Endothelial cell of umbilical vein (primary cell): ENCODE measurements at regions not wholly inside any gene's neighbourhood (a gene's known extent, or its start where the extent isn't known, plus 50 kb on each side); places are given as distances from the start of the nearest gene placed in this dataset.
A peak's percentile ranks its signal among the peaks of the same experiment; 100 is the strongest.

ENCODE experiments used
- BruUV-seq: library from RNA; stranded (reverse); fragments of 400-500 nt; replicated peaks from 2 replicates; lab custom pipeline; 2021; lab: Mats Ljungman, UMichigan
- CTCF ChIA-PET: fragments of 300-600, 350-600 bp; sonication (Branson Sonifier 250); formaldehyde crosslinking; loops from one replicate; lab custom pipeline; 2021; ENCODE audit warnings: antibody characterized with exemption, inconsistent platforms; lab: Charles Lee
- POLR2A ChIA-PET: fragments of 300-600, 350-600 bp; sonication (Branson Sonifier 250); formaldehyde crosslinking; loops from one replicate; lab custom pipeline; 2021; ENCODE audit warnings: antibody characterized with exemption, inconsistent platforms; lab: Charles Lee
- DNase-seq: peaks from one replicate; pipeline ENCODE4 v3.0.0-alpha.2; 2011; ENCODE audit warnings: low read depth, low spot score
- FAIRE-seq: peaks from 2 replicates; lab custom pipeline; 2011; peaks lifted over from hg19 to GRCh38; lab: Jason Lieb, UNC
- H2AFZ ChIP-seq: 2 replicates; pipeline ENCODE4 v1.6.0; 2012; ENCODE audit warnings: low read depth, low read length, control low read depth, inconsistent platforms
- H3K27ac ChIP-seq: 2 replicates; pipeline ENCODE4 v1.5.1; 2011; ENCODE audit warnings: low read depth, mild to moderate bottlenecking, control low read depth, low read length, moderate library complexity; ENCODE audit not compliant: insufficient read depth
- H3K27me3 ChIP-seq, 2 experiments: 2 replicates each; pipeline versions ENCODE4 v1.6.0 to v1.6.1; 2011; ENCODE audit warnings: low read length in 2 of 2, mixed read lengths in 1 of 2; ENCODE audit not compliant: control insufficient read depth in 2 of 2, insufficient read depth in 2 of 2
- H3K36me3 ChIP-seq, 2 experiments: 2 replicates in 1 of 2; 3 replicates in 1 of 2; pipeline ENCODE4 v1.5.1; 2011; ENCODE audit warnings: low read length in 2 of 2, mild to moderate bottlenecking in 1 of 2, moderate library complexity in 1 of 2; ENCODE audit not compliant: control insufficient read depth in 2 of 2, insufficient read depth in 2 of 2; ENCODE audit errors: extremely low read depth in 1 of 2
- H3K4me1 ChIP-seq: 3 replicates; pipeline ENCODE4 v1.5.1; 2011; ENCODE audit warnings: mild to moderate bottlenecking, low read length; ENCODE audit not compliant: control insufficient read depth, insufficient read depth; ENCODE audit errors: extremely low read depth
- H3K4me2 ChIP-seq: 2 replicates; pipeline ENCODE4 v1.6.1; 2011; ENCODE audit warnings: low read length, control low read depth, mixed read lengths; ENCODE audit not compliant: insufficient read depth
- H3K4me3 ChIP-seq, 3 experiments: fragments of 200-600 bp in 1 of 3; sonication (generic), shearing (Covaris generic) in 1 of 3; replicated peaks in 1 of 3; 2 replicates each; pipeline ENCODE4 v1.5.1; 2011 to 2016; ENCODE audit warnings: control low read depth in 3 of 3, low read length in 3 of 3, mild to moderate bottlenecking in 2 of 3, inconsistent platforms in 1 of 3, low read depth in 1 of 3, moderate library complexity in 1 of 3; ENCODE audit not compliant: insufficient read depth in 1 of 3
- H3K79me2 ChIP-seq: 2 replicates; pipeline ENCODE4 v1.6.0; 2012; ENCODE audit warnings: low read length, inconsistent platforms; ENCODE audit not compliant: control insufficient read depth, insufficient read depth
- H3K9ac ChIP-seq: replicated peaks from 2 replicates; pipeline ENCODE3; 2011; ENCODE audit warnings: low read length, control low read depth; ENCODE audit not compliant: insufficient read depth; ENCODE audit errors: extremely low read depth
- H3K9me1 ChIP-seq: replicated peaks from 3 replicates; pipeline ENCODE4 v1.6.0; 2011; ENCODE audit warnings: mild to moderate bottlenecking, low read length; ENCODE audit not compliant: control insufficient read depth, insufficient read depth; ENCODE audit errors: extremely low read depth
- H3K9me3 ChIP-seq: replicated peaks from 2 replicates; pipeline ENCODE4 v1.5.1; 2012; ENCODE audit warnings: low read length, inconsistent platforms; ENCODE audit not compliant: control insufficient read depth, insufficient read depth
- H4K20me1 ChIP-seq: replicated peaks from 2 replicates; pipeline ENCODE3; 2011; ENCODE audit warnings: mild to moderate bottlenecking, low read length; ENCODE audit not compliant: control insufficient read depth, insufficient read depth; ENCODE audit errors: extremely low read depth
- EZH2 ChIP-seq: IDR thresholded peaks from 2 replicates; pipeline ENCODE4 v1.6.1; 2012; ENCODE audit warnings: borderline replicate concordance, low read depth, mild to moderate bottlenecking, moderate library complexity, low read length, inconsistent platforms; ENCODE audit not compliant: severe bottlenecking
- FOS ChIP-seq: IDR thresholded peaks from 2 replicates; pipeline ENCODE4 v1.6.1; 2011; ENCODE audit warnings: mild to moderate bottlenecking, low read length, moderate library complexity, borderline replicate concordance; ENCODE audit not compliant: insufficient read depth
- GATA2 ChIP-seq: IDR thresholded peaks from 2 replicates; pipeline ENCODE4 v1.7.0; 2011; ENCODE audit warnings: low read depth, mild to moderate bottlenecking, moderate library complexity, mixed read lengths, low read length; ENCODE audit not compliant: insufficient read length, insufficient read depth
- JUN ChIP-seq: IDR thresholded peaks from 2 replicates; pipeline ENCODE4 v1.6.1; 2011; ENCODE audit warnings: borderline replicate concordance, low read depth; ENCODE audit not compliant: insufficient read length, insufficient read depth
- MYC ChIP-seq: IDR thresholded peaks from one replicate; pipeline ENCODE4 v1.6.1; 2011; ENCODE audit warnings: mild to moderate bottlenecking, low read depth, low read length
- POLR2A ChIP-seq: IDR thresholded peaks from 2 replicates; pipeline ENCODE4 v1.6.1; 2012; ENCODE audit warnings: low read depth, mild to moderate bottlenecking, control low read depth, low read length
- POLR2AphosphoS5 ChIP-seq: IDR thresholded peaks from 2 replicates; pipeline ENCODE4 v1.6.1; 2012; ENCODE audit warnings: low read depth, mild to moderate bottlenecking, control low read depth, low read length, moderate library complexity; ENCODE audit not compliant: insufficient read depth
- dilution Hi-C: fragments of 300-500 bp; cut with MboI; formaldehyde crosslinking; loops from one replicate; pipeline ENCODE4 v1.15.0; 2019; ENCODE audit warnings: low sequenced_read_pairs; ENCODE audit not compliant: extremely low pct_ligation_motif_present
- intact Hi-C: fragments of 100-400 bp; cut with micrococcal nuclease; formaldehyde crosslinking; loops from one replicate; pipeline ENCODE4 v1.10.0; 2022
- TF ChIP-seq, protein P1 (sequence below): IDR thresholded peaks from 2 replicates; pipeline ENCODE4 v1.6.1; 2011; ENCODE audit not compliant: insufficient read depth, insufficient read length
- TF ChIP-seq, protein P2 (sequence below), 2 donors: IDR thresholded peaks; 1 replicate in 1 of 2; 2 replicates in 1 of 2; pipeline ENCODE4 v1.5.1; 2011; ENCODE audit warnings: low read length in 2 of 2, mild to moderate bottlenecking in 2 of 2, moderate library complexity in 2 of 2, control low read depth in 1 of 2, inconsistent platforms in 1 of 2, low read depth in 1 of 2; ENCODE audit not compliant: insufficient read depth in 1 of 2; ENCODE audit errors: extremely low read depth in 1 of 2

DNA sequence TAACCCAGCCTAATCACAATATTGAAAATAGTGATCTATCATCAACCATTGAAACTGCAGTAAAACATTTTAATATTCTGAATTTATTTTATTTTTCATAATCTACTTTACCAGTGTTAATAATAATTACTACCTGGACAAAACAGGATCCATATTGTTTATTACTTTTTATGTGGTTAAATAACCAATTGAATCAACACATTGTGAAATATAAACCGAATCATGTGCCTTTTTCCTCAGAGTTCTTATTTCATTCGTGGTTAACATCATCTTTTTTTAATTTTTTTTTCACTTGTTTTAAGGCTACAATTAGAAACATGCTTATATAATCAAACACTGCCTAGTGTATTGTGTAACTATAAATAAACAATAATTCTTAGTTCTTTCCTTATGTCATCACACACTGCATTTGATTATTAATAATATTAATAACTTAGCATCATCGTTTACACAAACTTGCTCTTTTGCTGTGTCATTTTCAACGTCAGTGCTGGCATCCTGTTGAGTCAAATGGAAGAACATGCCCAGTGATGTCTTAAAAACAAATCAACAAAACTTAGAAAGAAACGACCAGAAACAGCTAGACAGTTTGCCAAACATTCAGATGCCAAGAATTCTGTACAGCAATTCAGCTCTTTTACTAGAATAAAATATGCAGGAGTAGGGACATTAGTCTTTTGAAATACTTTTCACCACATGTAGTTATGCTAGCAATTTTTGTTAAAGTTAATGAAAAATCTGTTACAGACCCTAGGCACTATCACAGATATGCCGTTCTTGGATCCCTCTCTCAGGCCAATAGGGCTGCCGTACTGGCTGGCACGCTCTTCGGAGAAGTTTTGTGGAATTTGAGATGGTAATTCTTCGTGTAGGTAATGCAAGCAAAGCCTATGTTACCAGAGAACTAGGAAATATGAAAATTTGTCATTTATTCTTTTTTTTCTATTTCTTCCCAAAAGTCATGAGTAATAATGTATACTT is 330.4 kb upstream of the SEMA3A start:
- H3K36me3 ChIP-seq = no peaks in the 10 kb centered on the region
- no peak for FAIRE-seq
- peaks cover 13% of the 10 kb centered on the region for H3K4me1 ChIP-seq
- DNase-seq = peak; percentile 74
- dilution Hi-C loops (no loop called here), intact Hi-C loops (loop anchor here (5.0 kb wide), 2 partner anchors 112 to 497 kb away; no protein-coding TSS in a partner anchor)
- BruUV-seq = TSS peak; percentile 86
- H2AFZ ChIP-seq = peak overlapping the region; percentile 84
- H4K20me1 ChIP-seq = no peaks in the 10 kb centered on the region
- H3K9me1 ChIP-seq = no peaks in the 10 kb centered on the region
- peak overlapping the region; percentile 44 for H3K9ac ChIP-seq
- no peaks in the 10 kb centered on the region for H3K27me3 ChIP-seq
- H3K4me2 ChIP-seq = no peak overlapping the region
- H3K79me2 ChIP-seq = no peaks in the 10 kb centered on the region
- POLR2A ChIA-PET = no interaction called here
- H3K27ac ChIP-seq = peak overlapping the region; percentile 71
- TF ChIP-seq, protein P1, sequence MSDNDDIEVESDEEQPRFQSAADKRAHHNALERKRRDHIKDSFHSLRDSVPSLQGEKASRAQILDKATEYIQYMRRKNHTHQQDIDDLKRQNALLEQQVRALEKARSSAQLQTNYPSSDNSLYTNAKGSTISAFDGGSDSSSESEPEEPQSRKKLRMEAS = no peak
- no peak for TF ChIP-seq EZH2
- peak; percentile 14 for TF ChIP-seq FOS
- no peak for TF ChIP-seq GATA2
- peak; percentile 27 for TF ChIP-seq JUN
- TF ChIP-seq, protein P2, sequence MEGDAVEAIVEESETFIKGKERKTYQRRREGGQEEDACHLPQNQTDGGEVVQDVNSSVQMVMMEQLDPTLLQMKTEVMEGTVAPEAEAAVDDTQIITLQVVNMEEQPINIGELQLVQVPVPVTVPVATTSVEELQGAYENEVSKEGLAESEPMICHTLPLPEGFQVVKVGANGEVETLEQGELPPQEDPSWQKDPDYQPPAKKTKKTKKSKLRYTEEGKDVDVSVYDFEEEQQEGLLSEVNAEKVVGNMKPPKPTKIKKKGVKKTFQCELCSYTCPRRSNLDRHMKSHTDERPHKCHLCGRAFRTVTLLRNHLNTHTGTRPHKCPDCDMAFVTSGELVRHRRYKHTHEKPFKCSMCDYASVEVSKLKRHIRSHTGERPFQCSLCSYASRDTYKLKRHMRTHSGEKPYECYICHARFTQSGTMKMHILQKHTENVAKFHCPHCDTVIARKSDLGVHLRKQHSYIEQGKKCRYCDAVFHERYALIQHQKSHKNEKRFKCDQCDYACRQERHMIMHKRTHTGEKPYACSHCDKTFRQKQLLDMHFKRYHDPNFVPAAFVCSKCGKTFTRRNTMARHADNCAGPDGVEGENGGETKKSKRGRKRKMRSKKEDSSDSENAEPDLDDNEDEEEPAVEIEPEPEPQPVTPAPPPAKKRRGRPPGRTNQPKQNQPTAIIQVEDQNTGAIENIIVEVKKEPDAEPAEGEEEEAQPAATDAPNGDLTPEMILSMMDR (IDR thresholded peaks at IDR 0.05; ENCODE audit: extremely low read depth in 1 of 2, insufficient read depth in 1 of 2, low read depth in 1 of 2, low read length in 2 of 2) = no peak
- no peak for TF ChIP-seq POLR2AphosphoS5
- TF ChIP-seq MYC = no peak
- no peak for TF ChIP-seq POLR2A
- CTCF ChIA-PET = no interaction called here
- H3K9me3 ChIP-seq = no peaks in the 10 kb centered on the region
- no peak overlapping the region for H3K4me3 ChIP-seq
